Endothelial cell of umbilical vein (primary cell): ENCODE measurements at regions not wholly inside any gene's neighbourhood (a gene's known extent, or its start where the extent isn't known, plus 50 kb on each side); places are given as distances from the start of the nearest gene placed in this dataset.

Experiments
- EZH2 ChIP-seq: IDR thresholded peaks from 2 replicates; pipeline ENCODE4 v1.6.1; 2012; ENCODE audit warnings: borderline replicate concordance, low read depth, mild to moderate bottlenecking, moderate library complexity, low read length, inconsistent platforms; ENCODE audit not compliant: severe bottlenecking
- JUN ChIP-seq: IDR thresholded peaks from 2 replicates; pipeline ENCODE4 v1.6.1; 2011; ENCODE audit warnings: borderline replicate concordance, low read depth; ENCODE audit not compliant: insufficient read length, insufficient read depth
- MAX ChIP-seq: IDR thresholded peaks from 2 replicates; pipeline ENCODE4 v1.6.1; 2011; ENCODE audit not compliant: insufficient read depth, insufficient read length
- MYC ChIP-seq: IDR thresholded peaks from one replicate; pipeline ENCODE4 v1.6.1; 2011; ENCODE audit warnings: mild to moderate bottlenecking, low read depth, low read length
- POLR2A ChIP-seq: IDR thresholded peaks from 2 replicates; pipeline ENCODE4 v1.6.1; 2012; ENCODE audit warnings: low read depth, mild to moderate bottlenecking, control low read depth, low read length
- POLR2AphosphoS5 ChIP-seq: IDR thresholded peaks from 2 replicates; pipeline ENCODE4 v1.6.1; 2012; ENCODE audit warnings: low read depth, mild to moderate bottlenecking, control low read depth, low read length, moderate library complexity; ENCODE audit not compliant: insufficient read depth
- TF ChIP-seq, protein P1 (sequence below), 2 donors: IDR thresholded peaks; 1 replicate in 1 of 2; 2 replicates in 1 of 2; pipeline ENCODE4 v1.5.1; 2011; ENCODE audit warnings: low read length in 2 of 2, mild to moderate bottlenecking in 2 of 2, moderate library complexity in 2 of 2, control low read depth in 1 of 2, inconsistent platforms in 1 of 2, low read depth in 1 of 2; ENCODE audit not compliant: insufficient read depth in 1 of 2; ENCODE audit errors: extremely low read depth in 1 of 2

- TF ChIP-seq POLR2A (no peak), MAX (no peak), POLR2AphosphoS5 (no peak), EZH2 (no peak), MYC (no peak), JUN (no peak)
- TF ChIP-seq, protein P1, sequence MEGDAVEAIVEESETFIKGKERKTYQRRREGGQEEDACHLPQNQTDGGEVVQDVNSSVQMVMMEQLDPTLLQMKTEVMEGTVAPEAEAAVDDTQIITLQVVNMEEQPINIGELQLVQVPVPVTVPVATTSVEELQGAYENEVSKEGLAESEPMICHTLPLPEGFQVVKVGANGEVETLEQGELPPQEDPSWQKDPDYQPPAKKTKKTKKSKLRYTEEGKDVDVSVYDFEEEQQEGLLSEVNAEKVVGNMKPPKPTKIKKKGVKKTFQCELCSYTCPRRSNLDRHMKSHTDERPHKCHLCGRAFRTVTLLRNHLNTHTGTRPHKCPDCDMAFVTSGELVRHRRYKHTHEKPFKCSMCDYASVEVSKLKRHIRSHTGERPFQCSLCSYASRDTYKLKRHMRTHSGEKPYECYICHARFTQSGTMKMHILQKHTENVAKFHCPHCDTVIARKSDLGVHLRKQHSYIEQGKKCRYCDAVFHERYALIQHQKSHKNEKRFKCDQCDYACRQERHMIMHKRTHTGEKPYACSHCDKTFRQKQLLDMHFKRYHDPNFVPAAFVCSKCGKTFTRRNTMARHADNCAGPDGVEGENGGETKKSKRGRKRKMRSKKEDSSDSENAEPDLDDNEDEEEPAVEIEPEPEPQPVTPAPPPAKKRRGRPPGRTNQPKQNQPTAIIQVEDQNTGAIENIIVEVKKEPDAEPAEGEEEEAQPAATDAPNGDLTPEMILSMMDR (IDR thresholded peaks at IDR 0.05; ENCODE audit: extremely low read depth in 1 of 2, insufficient read depth in 1 of 2, low read depth in 1 of 2, low read length in 2 of 2): no peak
Observed at GRCh38 chrX:20789103-20789502, 522.4 kb upstream of the RPS6KA3 start.
